Activated CD4-positive, alpha-beta T cell treated with anti-CD3 and anti-CD28 coated beads for 4 hours (primary cell): ENCODE measurements at regions not wholly inside any gene's neighbourhood (a gene's known extent, or its start where the extent isn't known, plus 50 kb on each side); places are given as distances from the start of the nearest gene placed in this dataset.

ENCODE experiments used
- DNase-seq, 2 donors: peaks; one replicate each; pipeline ENCODE4 v3.0.0-alpha.2; 2020

DNA sequence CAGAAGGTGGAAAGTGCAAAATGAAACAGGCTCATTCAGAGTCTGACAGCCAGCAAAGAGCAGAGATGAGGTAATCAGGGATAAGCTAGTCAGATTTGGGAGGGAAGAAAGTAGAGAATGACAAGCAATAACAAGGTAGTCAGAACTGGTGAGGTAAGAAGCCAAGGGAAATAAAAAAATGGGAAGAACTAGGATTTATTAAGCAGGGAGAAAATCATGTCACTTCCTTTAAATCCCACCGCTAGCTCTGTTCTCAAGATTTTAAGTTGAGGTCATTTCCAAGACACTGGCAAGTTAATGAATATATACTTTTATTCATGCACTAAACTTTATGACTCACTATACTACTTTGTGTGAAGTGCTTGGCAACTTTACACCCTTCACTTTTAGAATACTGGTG, 1106.8 kb downstream of the IGSF11 start:
- DNase-seq, result no peak

DNA sequence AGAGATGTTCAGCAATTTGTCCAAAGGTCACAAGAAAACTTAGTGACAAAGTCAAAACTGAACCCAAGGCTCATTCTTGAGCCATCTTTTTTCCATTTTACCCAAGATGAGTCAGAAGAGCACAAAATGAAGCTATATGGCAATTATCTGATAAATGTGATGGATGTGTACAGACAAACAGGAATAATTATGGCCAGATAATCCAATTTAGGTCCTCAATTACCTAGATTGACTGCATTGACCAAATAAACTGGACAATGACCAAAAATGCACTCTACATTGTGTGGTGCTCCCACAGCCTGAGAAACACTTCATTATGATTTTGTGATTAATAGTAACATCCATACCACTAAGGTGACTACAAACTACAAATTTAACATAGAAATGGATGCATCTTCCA, 1105.8 kb downstream of the IGSF11 start:
- no peak for DNase-seq

DNA sequence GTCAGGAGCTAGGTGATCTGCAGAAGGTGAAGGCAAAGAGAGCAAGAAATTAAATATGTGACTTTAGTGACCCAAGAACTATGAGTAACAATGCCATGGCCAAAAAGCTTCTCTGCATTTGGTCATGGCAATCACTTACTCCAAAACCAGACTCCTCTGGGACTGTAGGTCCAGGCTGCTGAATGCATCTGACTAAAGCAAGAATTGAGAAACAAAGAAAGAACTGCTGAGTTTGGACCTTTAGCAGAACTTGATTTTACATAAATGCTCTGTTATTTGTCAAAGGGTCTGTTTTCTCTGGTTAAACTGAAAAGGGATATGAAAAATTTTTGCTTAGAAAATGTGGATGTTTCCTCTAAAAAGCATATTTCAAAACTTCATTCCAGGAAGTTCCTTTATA, 1102.2 kb downstream of the IGSF11 start:
- no peak for DNase-seq

DNA sequence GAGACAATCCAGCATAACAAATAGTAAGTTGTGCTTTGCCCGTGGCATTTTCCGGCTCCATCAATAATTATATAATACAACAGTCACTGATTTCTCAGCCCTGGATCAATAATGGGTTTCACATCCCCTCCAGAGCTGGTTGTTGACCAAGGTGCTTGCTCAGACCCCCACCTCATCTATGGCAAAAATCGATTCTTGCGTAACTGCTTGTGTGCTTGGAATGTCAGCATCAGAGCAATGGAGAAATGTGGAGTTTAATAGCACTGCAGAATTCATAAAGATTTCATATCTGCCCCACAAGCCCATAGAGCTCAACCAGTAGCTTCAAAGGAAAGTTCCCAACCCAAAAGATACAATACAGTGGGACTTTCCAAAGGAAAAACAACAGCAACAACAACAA, 1098.5 kb downstream of the IGSF11 start:
- no peak for DNase-seq

DNA sequence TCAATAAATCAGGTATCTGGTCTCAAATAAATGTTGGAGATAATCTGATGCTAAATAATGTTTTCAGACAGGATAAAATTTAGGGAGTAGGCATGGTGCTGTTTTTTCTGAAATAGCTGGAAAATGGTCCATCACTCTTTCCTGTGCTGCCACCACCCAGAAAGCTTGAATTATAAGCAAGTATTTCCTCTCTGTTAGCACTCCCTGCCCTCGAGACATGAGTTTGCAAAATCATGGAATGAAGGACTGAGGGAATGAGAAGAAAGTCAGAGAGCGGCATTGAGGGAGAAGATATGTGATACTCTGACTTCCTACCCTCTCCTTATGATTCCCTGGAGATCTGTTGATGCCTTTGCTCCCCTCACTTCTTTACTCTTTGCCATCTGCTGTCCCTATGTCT, 1095.7 kb downstream of the IGSF11 start:
- DNase-seq, result no peak

DNA sequence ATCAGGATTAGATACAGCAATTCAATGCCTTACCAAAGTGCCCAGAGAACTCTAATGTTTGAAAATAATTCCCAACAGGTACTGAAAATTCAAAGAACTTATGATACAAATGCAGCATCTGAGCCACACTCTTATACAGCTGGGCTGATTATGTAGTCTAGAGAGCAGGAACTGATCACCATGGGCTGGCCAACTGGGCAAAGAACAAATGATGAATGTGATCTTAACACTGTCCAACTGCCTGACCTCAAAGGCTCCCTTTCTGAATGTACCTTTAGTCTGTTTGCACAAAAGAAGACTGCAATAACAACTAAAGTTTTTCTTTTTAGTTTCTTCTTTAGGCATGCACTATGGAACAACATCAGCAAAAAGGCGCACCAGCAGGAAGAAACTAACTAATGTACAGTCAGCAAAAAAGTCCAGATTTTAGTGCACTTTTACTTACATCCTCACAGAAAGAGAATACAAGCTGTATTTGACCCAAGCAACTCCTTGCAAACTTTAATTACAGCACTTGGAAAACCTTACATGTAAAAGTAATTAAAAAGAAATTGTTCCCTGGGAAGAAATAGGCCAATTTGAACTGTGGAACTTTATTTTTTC, 1095.1 kb downstream of the IGSF11 start:
- DNase-seq, result no peak

DNA sequence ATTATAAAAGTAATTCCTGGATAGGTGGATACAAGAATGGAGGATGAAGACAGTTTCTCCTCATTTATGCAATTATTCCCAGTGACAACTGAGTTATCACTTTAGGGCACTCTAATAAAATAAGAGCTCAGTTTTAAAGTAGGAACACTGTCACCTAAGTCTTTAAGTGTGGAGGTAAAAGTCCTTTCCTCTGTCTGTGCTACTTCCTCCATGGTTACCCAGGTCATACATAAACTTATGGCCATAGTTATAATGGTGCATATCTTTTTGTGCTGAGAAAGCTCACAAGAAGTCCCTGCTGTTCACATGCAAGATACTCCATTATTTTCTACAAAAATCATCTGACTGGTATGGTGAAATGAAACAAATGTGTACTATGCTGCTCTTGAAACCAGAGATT, 1093.6 kb downstream of the IGSF11 start:
- no peak for DNase-seq

DNA sequence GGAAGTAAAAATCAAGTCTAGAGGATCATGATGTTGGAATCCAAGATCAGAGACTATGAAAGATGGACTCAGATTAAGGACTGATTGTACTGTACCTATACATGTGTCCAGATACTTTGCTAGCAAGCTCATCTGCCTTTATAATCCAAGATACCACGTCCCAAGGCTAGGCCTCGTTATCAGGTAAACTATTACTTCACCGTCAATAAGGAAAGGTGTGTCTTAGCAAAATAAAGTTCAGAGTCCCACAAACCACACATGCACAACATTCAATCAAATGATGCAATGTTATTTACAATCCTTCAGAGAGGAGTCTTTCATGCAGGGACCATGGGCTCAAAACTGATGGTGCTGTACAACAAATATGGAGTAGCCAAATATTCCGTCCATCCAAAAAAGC, 1092.9 kb downstream of the IGSF11 start:
- DNase-seq, result no peak

DNA sequence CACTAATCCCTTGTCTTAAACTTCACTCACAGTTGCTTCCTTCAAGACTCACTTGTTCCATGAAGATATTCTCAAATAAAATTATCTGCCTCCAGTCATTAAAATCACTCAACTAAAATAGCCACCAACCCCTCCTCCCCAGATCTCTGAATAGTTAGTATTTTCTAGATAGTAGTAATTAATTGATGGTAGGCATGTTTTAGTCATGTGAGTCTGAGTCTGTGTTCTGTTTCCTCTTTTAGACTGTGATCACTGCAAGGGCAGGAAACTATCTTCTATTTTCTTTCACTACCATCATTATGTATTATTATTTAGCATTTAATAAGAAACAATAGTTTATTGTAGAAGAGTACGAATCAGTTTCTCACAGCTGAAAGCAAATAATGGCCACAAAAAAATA, 1080.5 kb downstream of the IGSF11 start:
- no peak for DNase-seq

DNA sequence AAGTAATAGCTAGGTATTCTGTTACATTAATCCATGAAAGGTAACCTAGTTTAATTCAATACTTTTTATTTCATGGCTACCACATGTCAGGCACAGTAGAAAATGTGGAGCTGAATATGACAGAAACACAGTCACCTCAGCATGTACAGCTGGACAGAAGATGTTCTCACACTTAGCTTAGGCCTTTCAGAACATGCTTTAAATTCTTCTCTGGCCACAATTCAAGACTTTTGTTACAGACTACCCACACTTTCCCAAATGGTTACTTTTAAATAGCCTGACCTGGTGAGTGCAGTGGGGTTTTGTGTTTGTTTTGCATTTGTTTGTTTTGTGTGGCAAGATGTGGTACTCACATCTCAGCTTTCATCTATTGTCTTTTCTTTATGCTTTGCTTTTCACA, 1079.5 kb downstream of the IGSF11 start:
- no peak for DNase-seq

DNA sequence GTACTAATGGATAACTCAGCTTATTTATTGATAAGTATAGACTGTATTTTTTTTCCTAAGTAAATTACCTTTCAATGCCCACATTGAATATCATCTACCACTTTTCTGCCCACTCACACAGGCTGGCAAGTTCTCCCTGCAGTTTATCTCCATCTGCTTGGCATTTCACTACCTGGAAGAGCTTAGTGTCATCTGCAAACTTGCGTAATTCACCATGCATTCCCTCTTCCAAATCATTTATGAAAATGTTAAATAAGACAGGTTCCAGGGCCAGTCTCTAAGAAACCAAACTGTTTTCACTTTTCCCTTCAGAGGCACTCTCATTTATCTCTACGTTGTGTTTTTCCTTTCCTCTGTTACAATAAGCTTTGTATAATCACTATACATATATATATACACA, 1076.6 kb downstream of the IGSF11 start:
- DNase-seq, result no peak

DNA sequence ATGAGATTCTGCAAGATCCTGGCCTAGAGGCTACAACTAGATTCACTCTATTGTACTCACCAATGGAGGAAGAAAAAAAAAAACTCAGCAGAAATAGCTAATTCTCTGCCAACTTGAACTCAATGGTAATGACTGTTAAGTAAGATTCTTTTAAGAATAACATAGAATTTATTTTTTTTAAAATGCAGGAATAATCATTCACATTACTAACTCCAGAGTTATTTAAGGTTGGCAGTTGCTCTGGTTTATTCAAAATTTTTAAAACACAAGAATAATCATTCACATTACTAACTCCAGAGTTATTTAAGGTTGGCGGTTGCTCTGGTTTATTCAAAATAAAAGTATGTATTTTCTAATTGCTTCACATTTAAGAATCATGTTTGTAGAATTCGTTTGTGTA, 1071.9 kb downstream of the IGSF11 start:
- DNase-seq, result no peak

DNA sequence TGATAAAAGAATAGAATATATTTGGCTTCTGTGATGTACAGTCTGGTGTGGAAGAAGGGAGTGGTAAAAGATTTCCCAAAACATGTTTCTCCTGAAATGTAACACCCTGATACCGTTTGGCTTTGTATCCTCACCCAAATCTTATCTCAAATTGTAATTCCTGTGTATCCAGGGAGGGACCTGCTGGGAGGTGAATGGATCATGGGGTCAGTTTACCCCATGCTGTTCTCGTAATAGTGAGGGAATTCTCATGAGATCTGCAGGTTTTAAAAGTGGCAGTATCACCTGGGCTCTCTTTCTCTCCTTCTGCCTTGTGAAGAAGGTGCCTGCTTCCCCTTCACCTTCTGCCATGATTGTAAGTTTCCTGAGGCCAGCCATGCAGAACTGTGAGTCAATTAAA, 1070.8 kb downstream of the IGSF11 start:
- no peak for DNase-seq

DNA sequence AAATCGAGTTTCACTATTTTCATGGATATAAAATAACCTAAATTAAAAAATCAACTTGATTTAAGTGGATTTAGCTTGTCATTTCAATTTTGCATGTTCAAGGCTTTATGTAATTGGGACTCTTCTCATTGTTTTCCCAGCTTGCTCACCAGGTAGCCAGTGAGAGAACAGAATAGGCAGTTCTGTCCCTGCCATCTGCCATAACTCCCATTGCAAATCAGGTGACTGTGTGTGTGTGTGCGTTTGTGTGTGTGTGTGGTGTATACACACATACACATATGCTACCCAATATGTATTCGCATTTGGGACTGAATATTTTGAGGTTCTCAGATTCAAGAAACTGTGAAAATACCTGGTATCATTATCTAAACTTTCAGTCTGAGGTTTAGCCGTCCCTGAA, 1069.8 kb downstream of the IGSF11 start:
- DNase-seq, result no peak

DNA sequence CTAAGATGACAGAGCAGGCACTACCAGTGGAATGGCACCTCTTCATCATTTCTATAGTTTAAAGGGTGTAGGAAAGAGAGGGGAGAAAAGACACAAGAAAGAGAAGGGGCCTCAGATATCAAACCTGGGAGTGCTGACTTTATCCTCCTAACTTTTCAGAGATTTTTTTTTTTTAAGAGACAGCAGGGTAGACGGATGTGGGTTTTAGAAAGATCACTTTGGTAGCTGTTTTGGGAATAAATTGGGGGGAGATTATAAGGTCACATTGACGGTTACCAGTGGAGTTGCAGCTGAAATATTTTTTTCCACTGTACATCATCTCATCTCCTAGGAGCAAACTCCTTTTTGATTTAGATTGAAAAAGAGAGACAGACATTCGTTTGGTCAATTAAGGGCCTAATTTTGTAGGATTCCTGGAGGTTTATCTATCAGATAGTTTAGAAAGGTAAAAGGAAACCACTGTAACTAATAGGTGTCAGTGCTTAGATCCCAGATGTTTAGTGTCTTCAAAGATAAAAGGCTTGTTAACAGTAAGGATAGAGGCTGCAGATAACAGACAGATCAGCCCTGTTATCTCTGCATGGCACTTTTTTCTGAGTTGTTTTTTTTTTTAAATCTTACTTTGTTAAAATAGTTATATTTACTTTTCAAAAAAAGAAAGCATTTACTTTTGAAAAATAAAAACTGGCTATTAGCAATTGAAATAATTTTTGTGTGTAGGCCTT, 1057.0 kb downstream of the IGSF11 start:
- DNase-seq, result no peak

DNA sequence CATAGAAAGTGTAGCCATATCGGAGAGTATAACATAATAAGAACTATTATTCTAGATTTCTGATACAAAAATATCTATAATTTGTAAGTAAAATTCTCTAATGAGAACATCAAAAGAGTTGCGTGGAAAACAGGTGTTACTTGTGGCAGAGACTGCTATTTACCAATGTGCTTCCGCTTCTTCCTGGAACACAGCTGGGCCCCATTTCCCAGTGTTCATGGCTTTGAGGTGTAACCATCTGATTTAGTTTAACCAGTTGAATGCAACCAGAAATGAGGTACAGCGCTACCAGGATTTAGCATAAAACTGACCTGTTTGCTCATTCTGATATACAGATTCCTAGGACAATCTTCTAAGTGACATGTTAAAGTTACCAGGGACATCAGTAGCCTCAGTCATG, 1055.2 kb downstream of the IGSF11 start:
- DNase-seq, result no peak

DNA sequence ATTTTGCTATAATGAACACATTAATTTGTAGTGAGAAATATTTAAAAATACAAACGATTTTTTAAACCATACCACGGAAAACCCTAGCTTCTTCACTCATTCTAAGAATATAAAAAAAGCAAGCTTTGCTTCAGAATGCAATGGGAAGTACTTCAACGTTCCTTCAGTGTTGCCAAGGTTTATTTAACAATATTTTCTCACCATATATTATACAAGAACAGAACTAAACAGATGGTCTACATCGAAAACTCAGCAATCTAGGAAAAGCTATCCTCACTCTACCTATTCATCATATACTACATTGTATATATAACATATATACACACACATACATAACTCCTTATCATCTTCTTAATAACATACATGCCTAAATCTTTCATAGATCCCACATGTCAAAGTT, 1047.4 kb downstream of the IGSF11 start:
- DNase-seq, result no peak

DNA sequence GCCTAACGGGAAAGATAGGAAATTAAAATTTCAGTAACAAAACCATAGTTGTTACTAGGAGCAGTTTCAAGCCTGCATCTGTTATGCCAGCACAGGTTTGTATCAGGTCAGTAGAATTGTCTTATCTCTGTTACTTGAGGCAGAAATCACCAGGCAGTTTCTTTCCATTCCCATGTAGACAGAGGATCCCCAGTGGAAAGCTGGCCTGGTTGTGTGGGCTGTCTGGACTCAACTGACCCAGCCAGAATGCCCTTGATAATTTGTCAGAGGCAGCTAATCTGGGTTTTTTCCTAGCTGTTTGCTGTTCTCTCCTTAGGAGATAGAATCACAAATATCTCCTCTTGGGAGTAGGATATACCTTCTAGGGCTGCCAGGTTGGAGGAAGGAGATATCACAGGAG, 1044.7 kb downstream of the IGSF11 start:
- no peak for DNase-seq

DNA sequence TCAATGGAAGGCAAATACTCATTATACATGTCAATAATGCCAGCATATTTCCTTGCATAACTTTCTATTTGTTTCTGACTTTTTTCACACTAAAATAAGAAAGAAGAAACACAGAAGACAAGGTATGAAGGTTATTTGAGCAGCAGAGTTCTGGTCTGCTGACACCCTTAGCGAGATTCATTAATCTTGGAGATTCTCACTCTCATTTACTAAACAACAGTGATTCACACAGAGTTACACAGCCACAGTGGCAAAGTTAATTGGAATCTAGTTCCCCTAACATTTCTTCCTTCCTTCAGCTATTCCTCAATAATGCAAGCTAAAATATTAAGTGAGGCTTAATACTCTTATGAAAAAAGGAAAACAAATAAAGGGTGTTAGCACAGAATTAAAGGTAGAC, 1044.0 kb downstream of the IGSF11 start:
- no peak for DNase-seq

DNA sequence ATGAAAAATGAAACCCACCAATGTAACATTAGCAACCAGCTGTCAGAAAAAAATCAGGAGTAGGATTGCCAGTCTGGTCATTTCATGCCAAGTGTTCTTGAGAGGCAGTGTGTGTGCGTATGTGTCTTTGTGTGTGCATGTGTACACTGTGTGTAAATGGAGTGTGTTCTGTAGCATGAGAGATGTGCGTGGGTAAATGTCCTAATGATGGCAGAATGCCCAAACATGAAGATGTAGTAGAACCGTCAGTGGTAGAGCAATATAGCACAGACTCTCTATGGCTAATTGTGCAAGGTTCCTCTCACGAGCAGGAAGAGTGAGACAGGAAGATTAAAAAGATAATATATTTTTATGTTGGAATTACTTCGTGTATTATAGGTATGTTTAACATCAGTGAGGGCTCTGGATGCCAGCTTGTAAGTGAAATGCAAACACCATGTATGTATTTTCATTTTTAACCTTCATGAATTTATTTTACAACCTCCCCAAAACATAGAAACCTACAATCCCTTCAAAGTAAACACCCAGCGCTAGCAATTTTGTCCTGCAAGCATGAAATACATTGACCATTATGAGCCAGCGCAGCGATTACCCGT, 1038.7 kb downstream of the IGSF11 start:
- DNase-seq, result no peak

DNA sequence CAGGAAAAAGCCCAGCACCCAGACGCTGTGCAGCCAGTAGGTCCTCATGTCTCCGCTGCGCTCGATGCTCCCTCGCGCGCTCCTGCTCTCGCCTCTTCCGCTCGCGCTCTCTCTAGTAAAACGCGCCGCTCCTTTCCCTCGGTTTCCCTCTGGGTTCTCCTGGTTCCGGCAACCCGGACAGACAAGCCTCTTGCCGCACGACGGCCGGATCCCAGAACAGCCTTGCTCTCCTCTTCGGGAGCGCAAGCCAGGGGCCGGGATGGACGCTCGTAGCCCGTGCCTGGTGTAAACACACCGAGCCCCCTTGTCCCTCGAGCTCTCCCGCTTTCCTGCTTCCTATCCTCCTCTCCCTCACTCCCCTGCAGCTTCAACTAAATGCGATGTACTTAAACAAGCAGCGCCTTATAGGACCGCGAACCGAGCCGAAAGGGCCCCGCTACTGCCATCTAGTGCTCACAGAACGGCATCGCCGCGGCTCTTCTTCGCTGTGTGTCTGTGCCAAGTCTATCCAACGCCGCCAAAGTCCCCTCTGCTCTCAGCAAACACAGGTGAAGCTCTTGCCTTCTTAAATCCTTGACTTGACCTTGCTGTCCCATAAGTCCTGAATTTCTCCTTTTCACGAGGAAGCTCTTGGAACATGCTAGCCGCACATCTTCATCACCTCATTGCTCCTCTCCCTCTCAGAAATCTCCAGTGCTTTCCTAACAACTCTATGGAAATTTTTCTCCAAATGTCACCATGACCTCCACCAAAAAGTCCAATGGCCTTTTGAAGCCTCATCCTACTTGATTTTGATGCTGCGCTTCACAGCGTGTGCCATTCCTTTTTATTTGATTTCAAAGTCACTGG, 1037.2 kb downstream of the IGSF11 start:
- peak; percentile 1 to 2 for DNase-seq

DNA sequence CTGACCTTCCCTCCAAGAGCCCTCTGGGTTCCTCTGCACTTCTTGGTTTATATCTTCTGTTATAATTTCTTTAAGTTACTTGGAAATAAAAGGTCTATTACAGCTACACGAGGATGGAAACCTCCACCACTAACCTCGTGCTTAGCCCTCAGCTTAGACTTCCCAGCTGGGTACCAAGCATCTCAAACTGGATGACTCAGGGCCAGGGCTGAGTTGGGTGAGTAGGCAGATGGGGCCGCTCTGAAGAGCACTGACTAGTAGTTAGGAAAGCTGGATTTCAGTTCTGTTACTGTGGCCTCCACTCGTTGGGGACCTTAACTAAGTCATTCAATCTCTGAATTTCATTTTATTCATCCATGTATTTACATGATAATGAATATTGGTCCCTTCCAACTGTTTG, 1036.6 kb downstream of the IGSF11 start:
- DNase-seq, result no peak

DNA sequence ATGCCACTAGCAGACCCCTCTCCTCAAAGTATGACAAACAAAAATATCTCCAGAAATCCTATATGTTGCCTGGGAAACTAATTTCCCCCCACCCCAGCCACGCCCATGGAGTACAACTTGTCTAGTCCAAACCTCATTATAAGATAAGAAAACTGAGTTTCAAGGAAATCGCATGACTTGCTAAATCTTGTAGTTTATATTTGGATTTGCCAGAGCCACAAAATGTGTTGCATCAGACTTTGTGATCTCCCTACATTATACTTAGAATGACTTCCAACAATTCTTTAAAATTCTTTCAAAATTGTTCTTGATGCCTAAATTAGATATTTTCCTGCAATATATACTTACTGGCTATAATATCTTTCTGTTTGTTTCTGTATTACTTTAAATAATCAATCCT, 1034.4 kb downstream of the IGSF11 start:
- DNase-seq, result no peak

DNA sequence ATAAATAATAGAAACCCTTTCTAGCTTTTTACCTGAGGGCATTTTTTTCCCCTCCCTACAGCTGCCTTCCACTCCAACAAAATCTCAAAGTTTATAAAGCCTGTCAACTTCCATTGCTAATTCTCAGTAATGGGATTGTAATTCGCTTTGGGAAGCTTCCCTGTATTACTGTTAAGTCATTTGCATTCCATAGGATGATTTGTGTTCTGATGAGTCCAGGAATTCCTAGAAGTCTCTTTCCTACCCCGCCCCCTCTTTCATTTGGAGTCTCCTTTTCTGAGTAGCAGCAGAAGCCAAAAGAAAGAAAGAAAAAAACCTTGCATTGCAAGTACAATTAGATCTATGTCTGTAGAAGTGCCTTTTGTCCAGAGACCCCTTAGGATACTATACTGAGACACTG, 1033.3 kb downstream of the IGSF11 start:
- no peak for DNase-seq
